Activated CD8-positive, alpha-beta memory T cell treated with anti-CD3 and anti-CD28 coated beads, Interleukin-2, amount 50 U/mL, for 48 hours (primary cell): ENCODE measurements at regions not wholly inside any gene's neighbourhood (a gene's known extent, or its start where the extent isn't known, plus 50 kb on each side); places are given as distances from the start of the nearest gene placed in this dataset.

Experiments used
- DNase-seq: peaks from one replicate; pipeline ENCODE4 v3.0.0-alpha.2; 2020

GRCh38 chrX:131704136-131704695, 160.3 kb downstream of the OR13H1 start:
- DNase-seq: no peak

- no peak for DNase-seq
Measured at GRCh38 chrX:131709553-131709952, 165.7 kb downstream of the OR13H1 start.

- no peak for DNase-seq
Measured at GRCh38 chrX:131711478-131711867, 167.6 kb downstream of the OR13H1 start.

- DNase-seq: no peak
Measured at GRCh38 chrX:131723646-131724045, 179.8 kb downstream of the OR13H1 start.

- DNase-seq: no peak
Measured at GRCh38 chrX:131724292-131724691, 180.4 kb downstream of the OR13H1 start.

GRCh38 chrX:131725001-131725654, 181.3 kb downstream of the OR13H1 start:
- DNase-seq: no peak

GRCh38 chrX:131727778-131728177, 183.9 kb downstream of the OR13H1 start:
- no peak for DNase-seq

- DNase-seq: no peak
Measured at GRCh38 chrX:131728295-131729145, 184.6 kb downstream of the OR13H1 start.

- DNase-seq: no peak
Measured at GRCh38 chrX:131729295-131729694, 185.4 kb downstream of the OR13H1 start.

GRCh38 chrX:131734621-131735020, 190.7 kb downstream of the OR13H1 start:
- no peak for DNase-seq

GRCh38 chrX:131735127-131735526, 191.3 kb downstream of the OR13H1 start:
- no peak for DNase-seq

GRCh38 chrX:131739823-131740222, 195.9 kb downstream of the OR13H1 start:
- no peak for DNase-seq

- DNase-seq: no peak
Measured at GRCh38 chrX:131741103-131741581, 197.3 kb downstream of the OR13H1 start.

- DNase-seq: no peak
Measured at GRCh38 chrX:131745942-131746489, 202.1 kb downstream of the OR13H1 start.

- DNase-seq: no peak
Measured at GRCh38 chrX:131746491-131746968, 202.7 kb downstream of the OR13H1 start.

- DNase-seq: no peak
Measured at GRCh38 chrX:131747173-131747572, 203.3 kb downstream of the OR13H1 start.

- no peak for DNase-seq
Measured at GRCh38 chrX:131752493-131753198, 208.8 kb downstream of the OR13H1 start.

GRCh38 chrX:131762802-131763234, 218.9 kb downstream of the OR13H1 start:
- DNase-seq: no peak

GRCh38 chrX:131763674-131764073, 219.8 kb downstream of the OR13H1 start:
- no peak for DNase-seq

- no peak for DNase-seq
Measured at GRCh38 chrX:131764216-131764615, 220.3 kb downstream of the OR13H1 start.

- DNase-seq: no peak
Measured at GRCh38 chrX:131778269-131779218, 234.7 kb downstream of the OR13H1 start.
